ENCODE measurements at regions not wholly inside any gene's neighbourhood (a gene's known extent, or its start where the extent isn't known, plus 50 kb on each side); places are given as distances from the start of the nearest gene placed in this dataset.

- Mint-ChIP-seq H3K36me3 (ENCODE audit: low read depth, unreplicated experiment) (peaks cover 2% of the 10 kb centered on the region), H3K9me3 (ENCODE audit: unreplicated experiment) (no peaks in the 10 kb centered on the region), H3K27me3 (ENCODE audit: low read depth, unreplicated experiment) (no peaks in the 10 kb centered on the region), H3K27ac (ENCODE audit: unreplicated experiment) (no peak overlapping the region), H3K4me1 (ENCODE audit: low read depth, unreplicated experiment) (peaks cover 11% of the 10 kb centered on the region), H3K4me3 (ENCODE audit: unreplicated experiment) (no peak overlapping the region)
- TF ChIP-seq CTCF (IDR thresholded peaks at IDR 0.05; ENCODE audit: insufficient read depth, low read depth, low read length) (no peak), EZH2 (IDR thresholded peaks at IDR 0.05; ENCODE audit: insufficient read depth, low read length) (no peak)
- Histone ChIP-seq H3K27me3 (ENCODE audit: insufficient read depth, low read length) (no peaks in the 10 kb centered on the region), H3K4me3 (ENCODE audit: insufficient read depth, low read depth, low read length) (no peak overlapping the region), H3K9me3 (ENCODE audit: insufficient read depth, low read depth, low read length) (no peaks in the 10 kb centered on the region), H3K79me2 (ENCODE audit: insufficient read depth, low read length) (no peaks in the 10 kb centered on the region), H4K20me1 (ENCODE audit: insufficient read depth, low read length) (no peaks in the 10 kb centered on the region), H3K27ac (ENCODE audit: low read depth, low read length) (no peak overlapping the region), H3K36me3 (ENCODE audit: insufficient read depth, low read length) (no peaks in the 10 kb centered on the region), H3K4me2 (ENCODE audit: low read length) (no peak overlapping the region), H3K4me1 (ENCODE audit: insufficient read depth, low read length) (no peaks in the 10 kb centered on the region), H2AFZ (ENCODE audit: low read depth, low read length) (no peak overlapping the region), H3K9ac (ENCODE audit: low read length) (no peak overlapping the region)
- FAIRE-seq (no peak), DNase-seq (ENCODE audit: low read depth) (no peak)
These were observed 280.2 kb downstream of the ADGB start for GRCh38 chr6:146878952-146879340.

- H3K36me3 ChIP-seq (ENCODE audit: insufficient read depth, low read length): no peaks in the 10 kb centered on the region
- no peaks in the 10 kb centered on the region for H3K4me1 ChIP-seq (ENCODE audit: insufficient read depth, low read length)
These were observed 280.8 kb downstream of the ADGB start for GRCh38 chr6:146879406-146880117.

More at GRCh38 chr6:146879406-146880117, 280.8 kb downstream of the ADGB start:
- Histone ChIP-seq H3K27me3 (ENCODE audit: insufficient read depth, low read length) (no peaks in the 10 kb centered on the region), H3K4me2 (ENCODE audit: low read length) (no peak overlapping the region), H2AFZ (ENCODE audit: low read depth, low read length) (no peak overlapping the region), H3K27ac (ENCODE audit: low read depth, low read length) (no peak overlapping the region), H3K9me3 (ENCODE audit: insufficient read depth, low read depth, low read length) (no peaks in the 10 kb centered on the region), H3K79me2 (ENCODE audit: insufficient read depth, low read length) (no peaks in the 10 kb centered on the region), H4K20me1 (ENCODE audit: insufficient read depth, low read length) (no peaks in the 10 kb centered on the region), H3K4me3 (ENCODE audit: insufficient read depth, low read depth, low read length) (no peak overlapping the region), H3K9ac (ENCODE audit: low read length) (no peak overlapping the region)
- Mint-ChIP-seq H3K4me3 (ENCODE audit: unreplicated experiment) (no peak overlapping the region), H3K9me3 (ENCODE audit: unreplicated experiment) (no peaks in the 10 kb centered on the region), H3K27ac (ENCODE audit: unreplicated experiment) (no peak overlapping the region), H3K36me3 (ENCODE audit: low read depth, unreplicated experiment) (peaks cover 2% of the 10 kb centered on the region), H3K27me3 (ENCODE audit: low read depth, unreplicated experiment) (no peaks in the 10 kb centered on the region), H3K4me1 (ENCODE audit: low read depth, unreplicated experiment) (peaks cover 11% of the 10 kb centered on the region)
- FAIRE-seq (no peak), DNase-seq (ENCODE audit: low read depth) (no peak)
- TF ChIP-seq EZH2 (IDR thresholded peaks at IDR 0.05; ENCODE audit: insufficient read depth, low read length): no peak
- no peak for TF ChIP-seq CTCF (IDR thresholded peaks at IDR 0.05; ENCODE audit: insufficient read depth, low read depth, low read length)
